ENCODE measurements at regions not wholly inside any gene's neighbourhood (a gene's known extent, or its start where the extent isn't known, plus 50 kb on each side); places are given as distances from the start of the nearest gene placed in this dataset.

DNA sequence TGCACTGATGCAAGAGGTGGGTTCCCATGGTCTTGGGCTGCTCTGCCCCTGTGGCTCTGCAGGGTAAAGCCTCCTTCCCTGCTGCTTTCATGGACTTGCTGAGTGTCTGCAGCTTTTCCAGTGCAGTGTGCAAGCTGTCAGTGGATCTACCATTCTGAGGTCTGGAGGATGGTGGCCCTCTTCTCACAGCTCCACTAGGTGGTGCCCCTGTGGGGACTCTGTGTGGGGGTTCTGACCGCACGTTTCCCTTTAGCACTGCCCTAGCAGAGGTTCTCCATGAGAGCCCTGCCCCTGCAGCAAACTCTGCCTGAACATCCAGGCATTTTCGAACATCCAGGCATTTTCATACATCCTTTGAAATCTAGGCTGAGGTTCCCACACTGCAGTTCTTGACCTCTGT, 329.8 kb upstream of the NAALADL2 start:
- TF ChIP-seq ZC3H10 (CRISPR knock-in tag; IDR thresholded peaks at IDR 0.05), result no peak
- no peak for TF ChIP-seq PPARA (CRISPR knock-in tag; IDR thresholded peaks at IDR 0.05; ENCODE audit: borderline replicate concordance)
- no peak for TF ChIP-seq ZFP30 (CRISPR knock-in tag; IDR thresholded peaks at IDR 0.05)
- TF ChIP-seq ISL1 (CRISPR knock-in tag; IDR thresholded peaks at IDR 0.05), result no peak
- TF ChIP-seq, protein P1, sequence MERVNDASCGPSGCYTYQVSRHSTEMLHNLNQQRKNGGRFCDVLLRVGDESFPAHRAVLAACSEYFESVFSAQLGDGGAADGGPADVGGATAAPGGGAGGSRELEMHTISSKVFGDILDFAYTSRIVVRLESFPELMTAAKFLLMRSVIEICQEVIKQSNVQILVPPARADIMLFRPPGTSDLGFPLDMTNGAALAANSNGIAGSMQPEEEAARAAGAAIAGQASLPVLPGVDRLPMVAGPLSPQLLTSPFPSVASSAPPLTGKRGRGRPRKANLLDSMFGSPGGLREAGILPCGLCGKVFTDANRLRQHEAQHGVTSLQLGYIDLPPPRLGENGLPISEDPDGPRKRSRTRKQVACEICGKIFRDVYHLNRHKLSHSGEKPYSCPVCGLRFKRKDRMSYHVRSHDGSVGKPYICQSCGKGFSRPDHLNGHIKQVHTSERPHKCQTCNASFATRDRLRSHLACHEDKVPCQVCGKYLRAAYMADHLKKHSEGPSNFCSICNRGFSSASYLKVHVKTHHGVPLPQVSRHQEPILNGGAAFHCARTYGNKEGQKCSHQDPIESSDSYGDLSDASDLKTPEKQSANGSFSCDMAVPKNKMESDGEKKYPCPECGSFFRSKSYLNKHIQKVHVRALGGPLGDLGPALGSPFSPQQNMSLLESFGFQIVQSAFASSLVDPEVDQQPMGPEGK (CRISPR knock-in tag; IDR thresholded peaks at IDR 0.05; ENCODE audit: borderline replicate concordance), result no peak
- TF ChIP-seq TCF4 (CRISPR knock-in tag; IDR thresholded peaks at IDR 0.05; ENCODE audit: borderline replicate concordance), result no peak
- TF ChIP-seq, protein P2, sequence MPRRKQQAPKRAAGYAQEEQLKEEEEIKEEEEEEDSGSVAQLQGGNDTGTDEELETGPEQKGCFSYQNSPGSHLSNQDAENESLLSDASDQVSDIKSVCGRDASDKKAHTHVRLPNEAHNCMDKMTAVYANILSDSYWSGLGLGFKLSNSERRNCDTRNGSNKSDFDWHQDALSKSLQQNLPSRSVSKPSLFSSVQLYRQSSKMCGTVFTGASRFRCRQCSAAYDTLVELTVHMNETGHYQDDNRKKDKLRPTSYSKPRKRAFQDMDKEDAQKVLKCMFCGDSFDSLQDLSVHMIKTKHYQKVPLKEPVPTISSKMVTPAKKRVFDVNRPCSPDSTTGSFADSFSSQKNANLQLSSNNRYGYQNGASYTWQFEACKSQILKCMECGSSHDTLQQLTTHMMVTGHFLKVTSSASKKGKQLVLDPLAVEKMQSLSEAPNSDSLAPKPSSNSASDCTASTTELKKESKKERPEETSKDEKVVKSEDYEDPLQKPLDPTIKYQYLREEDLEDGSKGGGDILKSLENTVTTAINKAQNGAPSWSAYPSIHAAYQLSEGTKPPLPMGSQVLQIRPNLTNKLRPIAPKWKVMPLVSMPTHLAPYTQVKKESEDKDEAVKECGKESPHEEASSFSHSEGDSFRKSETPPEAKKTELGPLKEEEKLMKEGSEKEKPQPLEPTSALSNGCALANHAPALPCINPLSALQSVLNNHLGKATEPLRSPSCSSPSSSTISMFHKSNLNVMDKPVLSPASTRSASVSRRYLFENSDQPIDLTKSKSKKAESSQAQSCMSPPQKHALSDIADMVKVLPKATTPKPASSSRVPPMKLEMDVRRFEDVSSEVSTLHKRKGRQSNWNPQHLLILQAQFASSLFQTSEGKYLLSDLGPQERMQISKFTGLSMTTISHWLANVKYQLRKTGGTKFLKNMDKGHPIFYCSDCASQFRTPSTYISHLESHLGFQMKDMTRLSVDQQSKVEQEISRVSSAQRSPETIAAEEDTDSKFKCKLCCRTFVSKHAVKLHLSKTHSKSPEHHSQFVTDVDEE (CRISPR knock-in tag; IDR thresholded peaks at IDR 0.05), result no peak
- no peak for TF ChIP-seq SNAI2 (CRISPR knock-in tag; IDR thresholded peaks at IDR 0.05)
- TF ChIP-seq ARNTL (CRISPR knock-in tag; IDR thresholded peaks at IDR 0.05; ENCODE audit: borderline replicate concordance, low read depth), result no peak
